Renal pelvis (tissue), 1 donor: ENCODE measurements at regions not wholly inside any gene's neighbourhood (a gene's known extent, or its start where the extent isn't known, plus 50 kb on each side); places are given as distances from the start of the nearest gene placed in this dataset.

Experiments
- DNase-seq: peaks from one replicate; pipeline ENCODE4 v3.0.0-alpha.2; 2013

DNA sequence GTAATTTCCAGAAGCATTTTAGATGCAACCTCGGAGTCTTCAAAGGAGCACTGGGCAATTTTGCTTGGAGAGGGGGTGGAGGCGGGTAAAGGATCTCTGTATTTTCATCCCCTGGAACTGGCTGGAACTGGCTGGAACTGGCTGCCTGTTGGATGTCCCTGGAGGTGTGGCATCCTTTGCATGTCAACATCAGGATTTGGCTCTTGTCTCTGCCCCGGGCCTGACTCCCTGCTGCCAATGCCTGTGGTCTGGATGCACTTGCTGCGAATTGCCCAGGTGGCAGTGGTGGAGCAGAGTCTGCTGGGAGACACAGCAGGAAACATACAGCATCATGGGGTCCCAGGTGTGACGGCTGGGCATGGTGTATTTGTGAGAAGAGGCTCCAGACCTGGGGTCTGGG lies 391.3 kb downstream of the GADD45G start:
- no peak for DNase-seq

DNA sequence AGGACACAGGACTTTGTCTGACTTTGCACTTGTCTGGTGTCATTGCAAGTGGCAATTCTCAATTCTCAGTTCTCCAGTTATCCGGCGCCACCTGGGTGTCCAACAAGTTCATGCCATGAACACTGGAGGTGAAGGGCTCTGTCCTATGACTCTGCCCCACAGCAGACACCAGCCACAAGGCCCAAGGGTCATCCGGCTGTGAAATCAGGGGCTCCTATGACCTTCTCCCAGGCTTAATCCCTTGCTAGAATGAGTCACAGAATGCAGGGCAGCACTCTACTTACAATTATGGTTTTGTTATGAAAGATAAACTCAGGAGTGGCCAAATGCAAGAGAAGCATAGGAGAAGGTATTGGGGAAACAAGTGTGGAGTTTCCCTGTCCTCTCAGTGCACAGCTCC lies 392.0 kb downstream of the GADD45G start:
- no peak for DNase-seq

- DNase-seq = no peak
These were observed 393.8 kb downstream of the GADD45G start for GRCh38 chr9:89998633-89999032.

- no peak for DNase-seq
These were observed 394.3 kb downstream of the GADD45G start for GRCh38 chr9:89999176-89999533.

DNA sequence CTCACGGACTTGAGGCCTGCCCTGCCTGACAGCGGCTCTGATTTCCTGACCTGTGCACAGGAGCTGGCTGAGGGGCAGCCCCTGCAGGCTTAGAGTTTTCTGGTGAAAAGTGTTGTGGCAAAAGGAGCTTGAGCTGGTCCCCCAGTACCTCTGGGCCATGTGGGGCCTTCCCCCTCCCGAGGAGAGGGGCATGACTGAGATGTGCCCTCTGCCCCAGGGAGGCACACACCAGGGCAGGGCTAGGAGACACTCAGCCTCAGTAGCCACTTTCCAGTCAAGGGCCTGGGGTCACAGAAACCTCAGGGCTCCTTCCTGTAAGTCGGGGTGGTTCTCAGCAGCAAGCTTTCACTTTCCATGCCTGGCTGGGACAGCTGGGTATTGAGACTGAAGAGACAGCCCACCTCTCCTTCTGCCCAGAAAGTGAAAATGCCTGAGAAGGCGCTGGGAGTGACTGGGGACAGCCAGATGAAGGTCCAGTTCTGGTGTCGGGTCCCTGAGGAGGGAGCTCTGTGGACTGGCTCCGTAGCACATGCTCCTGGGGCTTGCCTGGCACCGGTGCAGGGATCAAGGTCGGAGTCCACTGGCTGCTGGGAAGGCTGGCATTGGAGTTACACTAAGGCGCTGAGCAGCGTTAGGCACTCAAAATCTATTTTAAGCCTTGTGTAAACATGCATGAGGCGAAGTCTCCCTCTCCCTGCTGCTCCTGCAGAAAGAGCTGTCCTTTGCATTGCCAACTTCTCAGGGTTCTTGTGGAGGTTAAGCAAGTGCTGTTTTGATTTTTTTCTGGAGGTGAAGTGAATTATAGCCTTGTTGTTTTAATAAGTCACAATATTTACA lies 394.9 kb downstream of the GADD45G start:
- peak; percentile 65 for DNase-seq

DNA sequence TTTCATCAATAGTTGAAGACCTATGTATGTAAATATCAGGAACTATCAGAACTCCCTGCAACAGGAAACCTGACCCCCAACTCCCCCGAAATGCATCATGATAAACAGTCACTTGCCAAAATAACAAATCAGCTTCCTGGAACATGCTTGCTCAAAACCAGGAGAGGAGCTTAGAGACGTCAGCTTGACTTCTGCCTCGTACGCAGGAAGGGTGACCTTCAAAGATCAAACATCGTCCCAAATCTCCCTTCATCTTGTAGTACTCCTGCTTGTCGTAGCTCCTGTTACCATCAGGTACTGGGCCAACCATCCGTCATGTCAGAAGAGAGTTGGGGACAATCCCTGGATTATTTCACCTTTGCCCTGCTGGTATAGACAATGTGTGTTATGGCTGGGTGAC lies 396.1 kb downstream of the GADD45G start:
- no peak for DNase-seq

DNA sequence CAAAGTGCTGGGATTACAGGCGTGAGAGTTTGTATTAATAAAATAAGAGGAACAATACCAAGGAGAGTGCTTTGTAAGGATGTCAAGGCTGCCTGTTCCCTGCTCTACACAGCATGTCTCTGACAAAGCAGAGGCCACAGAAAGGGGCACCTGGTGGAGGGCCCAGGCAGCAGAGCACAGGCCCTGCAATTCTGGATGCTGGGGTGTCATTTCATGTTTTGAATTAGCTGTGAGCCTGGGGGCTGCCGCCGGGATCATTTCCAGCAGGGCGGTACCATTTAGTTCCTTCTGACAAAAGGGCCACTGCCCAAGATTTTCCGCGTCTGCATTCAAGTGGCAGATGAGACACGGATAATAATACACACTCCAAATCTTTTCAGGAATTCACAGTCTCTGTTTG lies 396.9 kb downstream of the GADD45G start:
- DNase-seq = no peak

DNA sequence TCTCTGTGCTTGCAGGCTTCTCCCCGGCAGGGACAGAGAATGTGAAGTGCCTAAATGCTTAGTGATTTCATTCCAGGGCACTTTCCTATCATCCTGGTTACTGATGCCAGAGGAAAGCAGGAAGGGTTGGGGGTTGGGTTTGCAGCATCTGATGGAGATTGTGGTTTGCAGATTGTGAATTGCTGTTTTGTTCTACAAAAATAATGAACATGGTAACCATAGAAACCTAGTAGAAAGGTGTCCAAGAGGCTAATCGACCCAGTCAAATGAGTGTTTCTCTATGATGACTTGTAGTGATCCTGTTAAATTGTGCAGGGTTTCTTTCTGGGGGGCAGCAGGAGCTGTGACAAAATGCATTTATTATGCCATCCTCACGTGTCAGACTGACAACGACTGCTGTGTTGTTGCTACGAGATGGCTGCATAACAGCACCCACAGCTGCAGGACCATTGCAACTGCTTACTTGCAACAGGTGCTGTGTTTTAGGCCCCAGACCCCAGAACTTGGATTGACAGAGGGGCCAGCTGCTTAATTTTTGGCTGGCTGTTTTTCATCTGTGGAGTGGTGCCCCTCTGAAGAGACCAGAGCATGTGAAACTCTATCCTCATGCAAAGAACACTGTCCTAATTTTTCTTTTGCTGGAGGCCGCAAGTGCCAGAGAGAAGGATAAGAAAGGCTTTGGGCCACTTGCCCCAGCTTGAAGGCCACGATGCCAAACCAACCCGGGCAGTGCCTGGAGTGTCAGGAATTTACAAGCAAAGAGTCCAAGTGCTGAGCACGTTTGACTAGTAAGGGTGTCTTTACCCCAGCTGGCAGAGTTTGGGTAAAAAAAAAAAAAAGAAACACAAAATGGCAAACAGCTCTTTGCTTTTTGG lies 397.8 kb downstream of the GADD45G start:
- DNase-seq = no peak

- no peak for DNase-seq
These were observed 400.6 kb downstream of the GADD45G start for GRCh38 chr9:90005388-90005787.

GRCh38 chr9:90007516-90008440 lies 403.0 kb downstream of the GADD45G start:
- no peak for DNase-seq

DNA sequence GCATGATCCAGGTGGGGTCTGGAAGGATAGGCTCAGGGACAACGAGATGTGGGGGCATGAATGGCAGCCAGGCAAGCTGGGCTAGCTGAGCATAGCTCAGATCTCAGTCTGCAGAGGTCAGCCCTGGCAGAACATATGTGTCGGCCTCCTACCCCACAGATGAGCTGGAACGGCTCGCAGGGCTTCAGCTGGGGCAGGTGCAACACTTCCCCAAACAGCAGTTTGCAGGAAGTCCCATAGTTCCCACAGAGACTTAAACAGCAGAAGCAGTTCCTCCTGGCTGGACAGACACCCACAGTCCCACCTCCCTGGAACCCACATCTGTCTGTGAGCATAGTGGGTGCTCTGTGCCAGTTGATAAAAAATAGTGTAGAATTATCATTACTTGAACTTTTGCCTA lies 404.6 kb downstream of the GADD45G start:
- no peak for DNase-seq

GRCh38 chr9:90010793-90011192 lies 406.0 kb downstream of the GADD45G start:
- DNase-seq = no peak

DNA sequence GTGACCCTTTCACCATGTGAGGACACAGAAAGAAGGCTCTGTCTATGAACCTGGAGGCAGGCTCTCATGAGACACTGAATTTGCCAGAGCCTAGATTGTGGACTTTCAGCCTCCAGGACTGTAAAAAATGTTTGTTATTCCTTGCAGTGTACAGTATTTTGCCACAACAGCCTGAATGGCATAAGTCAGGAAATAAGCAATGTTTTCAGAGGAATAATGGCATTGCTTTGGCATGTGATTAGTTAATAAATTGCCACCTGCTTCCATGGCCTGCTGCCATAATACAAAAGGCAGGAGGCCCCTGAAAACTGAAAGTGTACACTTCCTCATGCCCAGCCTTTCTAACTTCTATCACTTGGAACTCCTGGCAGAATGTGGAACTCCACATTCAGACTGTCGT lies 408.1 kb downstream of the GADD45G start:
- DNase-seq = no peak

GRCh38 chr9:90013778-90014177 lies 409.0 kb downstream of the GADD45G start:
- DNase-seq = no peak

DNA sequence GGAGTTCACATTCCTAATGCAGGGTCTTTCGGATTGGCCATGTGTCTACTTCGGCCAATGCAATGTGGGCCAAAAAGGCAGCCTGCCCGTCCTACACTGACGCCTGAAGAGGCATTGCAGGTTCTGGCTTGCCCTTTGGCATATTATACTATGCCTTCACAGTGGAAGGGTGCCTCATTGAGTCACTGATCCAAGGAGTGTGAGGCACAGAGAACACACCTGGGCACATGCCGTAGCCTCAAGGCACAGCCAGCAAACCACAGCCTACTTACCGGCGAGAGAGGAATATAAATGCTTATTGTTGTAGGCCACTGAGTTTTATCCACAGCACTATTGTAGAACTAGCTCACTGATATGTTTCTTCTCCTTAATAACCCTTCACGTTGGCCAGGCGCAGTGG lies 409.6 kb downstream of the GADD45G start:
- no peak for DNase-seq

GRCh38 chr9:90016272-90016671 lies 411.5 kb downstream of the GADD45G start:
- no peak for DNase-seq

DNA sequence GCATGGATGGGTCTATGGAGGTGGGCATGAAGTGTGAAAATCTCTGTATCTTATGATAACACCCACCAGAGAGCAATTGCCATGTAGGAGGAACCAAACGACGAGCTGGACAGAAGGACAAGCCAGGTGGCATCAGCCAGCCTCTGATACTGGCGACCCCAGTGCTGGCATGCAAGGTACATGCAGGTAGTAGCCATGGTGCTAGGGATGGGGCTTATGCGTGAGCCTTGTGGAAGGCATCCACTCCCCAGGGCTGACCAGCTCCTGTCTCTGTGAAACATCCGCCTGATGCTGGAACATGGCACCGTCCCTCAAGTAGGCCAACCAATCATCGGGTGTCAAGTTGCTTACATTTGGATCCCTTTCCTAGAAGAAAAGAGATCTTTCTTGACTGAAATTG lies 412.9 kb downstream of the GADD45G start:
- DNase-seq = no peak

- DNase-seq = no peak
These were observed 413.9 kb downstream of the GADD45G start for GRCh38 chr9:90018688-90019087.

DNA sequence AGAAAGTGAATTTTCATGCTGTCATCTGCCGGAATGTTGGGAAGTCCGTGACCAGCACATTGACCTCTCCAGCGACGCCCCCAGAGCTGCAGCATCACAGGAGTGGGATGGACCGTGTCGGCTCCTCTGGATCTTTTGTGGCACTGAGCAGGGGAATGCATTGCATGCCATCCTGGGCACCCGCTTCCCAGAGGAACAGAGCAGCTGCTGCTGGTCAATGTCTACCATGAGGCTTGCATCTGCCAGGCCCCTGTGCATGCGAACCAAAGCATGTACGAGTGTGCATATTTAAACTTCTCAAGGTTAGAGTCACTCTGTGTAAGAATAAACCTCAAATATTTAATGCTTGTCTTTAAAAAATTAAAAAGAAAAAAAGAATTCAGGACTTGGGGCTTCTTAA lies 414.8 kb downstream of the GADD45G start:
- peak; percentile 48 for DNase-seq

GRCh38 chr9:90020276-90020871 lies 415.6 kb downstream of the GADD45G start:
- DNase-seq = no peak

DNA sequence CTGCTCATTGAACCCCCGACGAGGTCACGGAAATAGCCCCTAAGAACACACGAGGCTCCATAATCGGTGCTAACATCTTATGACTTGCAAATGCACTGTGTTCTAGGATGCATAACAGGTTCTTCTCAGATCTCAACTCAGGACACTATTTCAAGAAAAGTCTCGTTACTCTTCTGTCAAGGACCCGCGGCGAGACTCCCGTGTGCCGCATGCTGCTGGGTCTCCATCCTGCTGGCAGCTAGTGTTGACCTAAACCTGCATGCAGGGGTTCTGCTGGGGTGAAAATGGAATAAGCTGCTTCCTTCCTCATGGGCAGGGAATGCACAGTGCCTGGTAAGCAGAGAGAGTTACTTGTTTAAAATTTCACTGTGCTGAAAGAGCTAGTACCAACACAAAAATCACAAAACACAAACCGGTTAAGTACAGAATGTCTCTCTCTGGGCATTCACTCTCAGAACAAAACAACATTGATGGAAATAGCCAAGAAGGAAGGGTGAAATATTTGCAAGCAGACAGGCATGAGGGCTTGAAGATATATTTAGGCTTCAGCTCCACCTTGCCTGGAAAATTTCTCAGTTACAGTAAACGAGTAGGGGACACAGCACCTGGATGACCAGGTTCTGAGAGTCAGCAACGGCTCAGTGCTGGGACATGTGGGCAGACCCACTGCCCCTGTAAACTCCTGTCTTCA lies 416.5 kb downstream of the GADD45G start:
- DNase-seq = no peak
